IMR-90 (cell line): ENCODE measurements at regions not wholly inside any gene's neighbourhood (a gene's known extent, or its start where the extent isn't known, plus 50 kb on each side); places are given as distances from the start of the nearest gene placed in this dataset.

Experiments used
- ATAC-seq: fragments of 200-7000 bp; cut with Tn5 transposase; 2 replicates; pipeline ENCODE4 v1.9.1; 2020; ENCODE audit warnings: low read depth, mild to moderate bottlenecking, moderate library complexity
- BruUV-seq: library from RNA; stranded (reverse); fragments of 400-500 nt; replicated peaks from 2 replicates; lab custom pipeline; 2021; lab: Mats Ljungman, UMichigan
- CTCF ChIA-PET: fragments of 300-600 bp; formaldehyde crosslinking; extraction: SDS; loops from one replicate; lab custom pipeline; 2021; ENCODE audit warnings: antibody characterized with exemption; lab: Yijun Ruan, JAX
- POLR2A ChIA-PET: fragments of 300-600 bp; sonication (Branson Sonifier 250); formaldehyde crosslinking; loops from one replicate; lab custom pipeline; 2022; ENCODE audit warnings: antibody characterized with exemption; ENCODE audit not compliant: unreplicated experiment; lab: Charles Lee
- DNase-seq: peaks from one replicate; pipeline ENCODE4 v3.0.0; 2013
- H2AFZ ChIP-seq: replicated peaks from 2 replicates; pipeline ENCODE3; 2013; ENCODE audit warnings: low read length, mild to moderate bottlenecking; ENCODE audit not compliant: poor library complexity
- H2AK5ac ChIP-seq: 2 replicates; pipeline ENCODE4 v1.6.1; 2013; ENCODE audit warnings: low read depth, low read length, inconsistent platforms
- H2AK9ac ChIP-seq: replicated peaks from 2 replicates; pipeline ENCODE3; 2013; ENCODE audit warnings: mild to moderate bottlenecking, low read depth, low read length, moderate library complexity; ENCODE audit not compliant: poor library complexity
- H2BK120ac ChIP-seq: 2 replicates; pipeline ENCODE4 v1.6.1; 2013; ENCODE audit warnings: low read depth, low read length, inconsistent platforms
- H2BK15ac ChIP-seq: 3 replicates; pipeline ENCODE4 v1.6.1; 2013; ENCODE audit warnings: low read depth, low read length, inconsistent platforms
- H2BK20ac ChIP-seq: 2 replicates; pipeline ENCODE4 v1.6.1; 2013; ENCODE audit warnings: low read depth, mild to moderate bottlenecking, inconsistent platforms, low read length, moderate library complexity
- H2BK5ac ChIP-seq: 2 replicates; pipeline ENCODE4 v1.6.1; 2013; ENCODE audit warnings: mild to moderate bottlenecking, low read depth, low read length, inconsistent platforms; ENCODE audit not compliant: poor library complexity, severe bottlenecking
- H3K14ac ChIP-seq: replicated peaks from 2 replicates; pipeline ENCODE4 v1.6.1; 2013; ENCODE audit warnings: low read depth, low read length, inconsistent platforms
- H3K18ac ChIP-seq: 2 replicates; pipeline ENCODE4 v1.6.1; 2013; ENCODE audit warnings: low read depth, low read length, control low read depth
- H3K23ac ChIP-seq: 2 replicates; pipeline ENCODE4 v1.6.1; 2013; ENCODE audit warnings: low read depth, low read length, inconsistent platforms
- H3K27ac ChIP-seq: 2 replicates; pipeline ENCODE4 v1.5.1; 2013; ENCODE audit warnings: mild to moderate bottlenecking, control low read depth, low read length; ENCODE audit not compliant: insufficient read depth
- H3K27me3 ChIP-seq: 2 replicates; pipeline ENCODE4 v1.6.1; 2013; ENCODE audit warnings: low read length; ENCODE audit not compliant: control insufficient read depth, insufficient read depth
- H3K36me3 ChIP-seq: 2 replicates; pipeline ENCODE4 v1.6.1; 2013; ENCODE audit warnings: low read length, mixed read lengths; ENCODE audit not compliant: control insufficient read depth, insufficient read depth
- H3K4ac ChIP-seq: 2 replicates; pipeline ENCODE4 v1.6.1; 2013; ENCODE audit warnings: low read depth, low read length, inconsistent platforms
- H3K4me1 ChIP-seq: 2 replicates; pipeline ENCODE4 v1.6.1; 2013; ENCODE audit warnings: low read length, mixed read lengths; ENCODE audit not compliant: control insufficient read depth, insufficient read depth
- H3K4me2 ChIP-seq: 2 replicates; pipeline ENCODE4 v1.6.1; 2013; ENCODE audit warnings: low read depth, mild to moderate bottlenecking, control low read depth, low read length, moderate library complexity
- H3K4me3 ChIP-seq: 2 replicates; pipeline ENCODE4 v1.5.1; 2013; ENCODE audit warnings: low read depth, mild to moderate bottlenecking, control low read depth, low read length, moderate library complexity; ENCODE audit not compliant: insufficient read depth
- H3K56ac ChIP-seq: 2 replicates; pipeline ENCODE4 v1.6.1; 2013; ENCODE audit warnings: low read length, inconsistent platforms; ENCODE audit not compliant: insufficient read depth; ENCODE audit errors: extremely low read depth
- H3K79me1 ChIP-seq, 2 experiments: 2 replicates each; pipeline ENCODE4 v1.6.1; 2013; ENCODE audit warnings: low read length in 2 of 2, inconsistent platforms in 1 of 2, low read depth in 1 of 2
- H3K9ac ChIP-seq: 2 replicates; pipeline ENCODE4 v1.6.1; 2013; ENCODE audit warnings: low read depth, low read length, control low read depth
- H3K9me1 ChIP-seq: 2 replicates; pipeline ENCODE4 v1.6.1; 2013; ENCODE audit warnings: low read length, inconsistent platforms; ENCODE audit not compliant: insufficient read depth
- H3K9me3 ChIP-seq: 2 replicates; pipeline ENCODE4 v1.6.1; 2013; ENCODE audit warnings: low read length; ENCODE audit not compliant: control insufficient read depth, insufficient read depth
- H4K20me1 ChIP-seq: 2 replicates; pipeline ENCODE4 v1.6.1; 2013; ENCODE audit warnings: low read length, inconsistent platforms; ENCODE audit not compliant: insufficient read depth
- H4K5ac ChIP-seq: 2 replicates; pipeline ENCODE4 v1.6.1; 2013; ENCODE audit warnings: mild to moderate bottlenecking, low read depth, low read length, control low read depth
- H4K8ac ChIP-seq, 2 experiments: 2 replicates each; pipeline ENCODE4 v1.6.1; 2013; ENCODE audit warnings: low read depth in 2 of 2, low read length in 2 of 2, control low read depth in 1 of 2, inconsistent platforms in 1 of 2
- H4K91ac ChIP-seq: 2 replicates; pipeline ENCODE4 v1.6.1; 2013; ENCODE audit warnings: low read depth, low read length, inconsistent platforms; ENCODE audit not compliant: insufficient read depth
- BHLHE40 ChIP-seq: fragments of 150-350 bp; IDR thresholded peaks from 2 replicates; pipeline ENCODE4 v1.6.1; 2016; ENCODE audit warnings: mild to moderate bottlenecking, low read depth, low read length
- CEBPB ChIP-seq: IDR thresholded peaks from 2 replicates; pipeline ENCODE4 v1.6.1; 2012; ENCODE audit warnings: low read depth, low read length, improper control_type of control experiment
- CHD1 ChIP-seq: IDR thresholded peaks from 2 replicates; pipeline ENCODE4 v1.6.1; 2012; ENCODE audit warnings: low read depth, low read length, improper control_type of control experiment
- FOS ChIP-seq: fragments of 150-350 bp; IDR thresholded peaks from 2 replicates; pipeline ENCODE4 v1.6.1; 2016; ENCODE audit warnings: low read depth, low read length
- MAFK ChIP-seq: IDR thresholded peaks from 2 replicates; pipeline ENCODE4 v1.6.1; 2012; ENCODE audit warnings: low read depth, low read length, improper control_type of control experiment
- MAZ ChIP-seq: IDR thresholded peaks from 2 replicates; pipeline ENCODE4 v1.6.1; 2012; ENCODE audit warnings: low read depth, mild to moderate bottlenecking, low read length, improper control_type of control experiment, moderate library complexity, borderline replicate concordance
- MXI1 ChIP-seq: IDR thresholded peaks from 2 replicates; pipeline ENCODE4 v1.6.1; 2012; ENCODE audit warnings: low read depth, mild to moderate bottlenecking, low read length, moderate library complexity, borderline replicate concordance
- NFE2L2 ChIP-seq: fragments of 150-350 bp; IDR thresholded peaks from 2 replicates; pipeline ENCODE4 v1.6.1; 2016; ENCODE audit warnings: low read depth, mild to moderate bottlenecking, low read length
- POLR2A ChIP-seq: IDR thresholded peaks from 2 replicates; pipeline ENCODE4 v1.6.1; 2012; ENCODE audit warnings: mild to moderate bottlenecking, low read depth, low read length
- RAD21 ChIP-seq: IDR thresholded peaks from 2 replicates; pipeline ENCODE4 v1.6.1; 2012; ENCODE audit warnings: low read length, improper control_type of control experiment
- RCOR1 ChIP-seq: IDR thresholded peaks from 2 replicates; pipeline ENCODE4 v1.6.1; 2012; ENCODE audit warnings: mild to moderate bottlenecking, low read length, improper control_type of control experiment; ENCODE audit not compliant: insufficient replicate concordance
- RFX5 ChIP-seq: IDR thresholded peaks from 2 replicates; pipeline ENCODE4 v1.8.0; 2012; ENCODE audit warnings: low read depth, mild to moderate bottlenecking, low read length, moderate library complexity
- SMC3 ChIP-seq: fragments of 150-350 bp; IDR thresholded peaks from 2 replicates; pipeline ENCODE4 v1.6.1; 2016; ENCODE audit warnings: low read depth, mild to moderate bottlenecking, antibody characterized with exemption, low read length, moderate library complexity
- WGBS, 2 experiments: methylation state at CpG; one replicate each; pipeline versions ENCODE4 v1.1.5 to v1.1.7; 2013; ENCODE audit warnings: missing lambda C conversion rate in 2 of 2; ENCODE audit not compliant: insufficient read length in 1 of 2; ENCODE audit errors: extremely low coverage in 2 of 2; 5-methylcytosine and 5-hydroxymethylcytosine counted together
- dilution Hi-C: fragments of 300-500 bp; cut with HindIII; formaldehyde crosslinking; loops from one replicate; pipeline ENCODE4 v1.14.3; 2018; ENCODE audit warnings: low sequenced_read_pairs; ENCODE audit not compliant: unreplicated experiment
- in situ Hi-C: fragments of 300-500 bp; cut with MboI; formaldehyde crosslinking; loops from 3 replicates; pipeline ENCODE4 v1.14.3; 2019; ENCODE audit warnings: low sequenced_read_pairs, inconsistent platforms, mixed read lengths
- intact Hi-C: fragments of 100-400 bp; cut with micrococcal nuclease; formaldehyde crosslinking; loops from 2 replicates; pipeline ENCODE4 v1.10.0; 2022
- TF ChIP-seq, protein P1 (sequence below): fragments of 150-350 bp; IDR thresholded peaks from 2 replicates; pipeline ENCODE4 v1.6.1; 2017; ENCODE audit warnings: mild to moderate bottlenecking, antibody characterized with exemption, low read length, low read depth
- TF ChIP-seq, protein P2 (sequence below): conservative IDR thresholded peaks from 2 replicates; pipeline ENCODE4 v1.5.1; 2012; ENCODE audit warnings: mild to moderate bottlenecking, low read depth, low read length, improper control_type of control experiment
- TF ChIP-seq, protein P3 (sequence below): fragments of 150-350 bp; IDR thresholded peaks from 2 replicates; pipeline ENCODE4 v1.6.1; 2016; ENCODE audit warnings: low read depth, mild to moderate bottlenecking, low read length, moderate library complexity, borderline replicate concordance

DNA sequence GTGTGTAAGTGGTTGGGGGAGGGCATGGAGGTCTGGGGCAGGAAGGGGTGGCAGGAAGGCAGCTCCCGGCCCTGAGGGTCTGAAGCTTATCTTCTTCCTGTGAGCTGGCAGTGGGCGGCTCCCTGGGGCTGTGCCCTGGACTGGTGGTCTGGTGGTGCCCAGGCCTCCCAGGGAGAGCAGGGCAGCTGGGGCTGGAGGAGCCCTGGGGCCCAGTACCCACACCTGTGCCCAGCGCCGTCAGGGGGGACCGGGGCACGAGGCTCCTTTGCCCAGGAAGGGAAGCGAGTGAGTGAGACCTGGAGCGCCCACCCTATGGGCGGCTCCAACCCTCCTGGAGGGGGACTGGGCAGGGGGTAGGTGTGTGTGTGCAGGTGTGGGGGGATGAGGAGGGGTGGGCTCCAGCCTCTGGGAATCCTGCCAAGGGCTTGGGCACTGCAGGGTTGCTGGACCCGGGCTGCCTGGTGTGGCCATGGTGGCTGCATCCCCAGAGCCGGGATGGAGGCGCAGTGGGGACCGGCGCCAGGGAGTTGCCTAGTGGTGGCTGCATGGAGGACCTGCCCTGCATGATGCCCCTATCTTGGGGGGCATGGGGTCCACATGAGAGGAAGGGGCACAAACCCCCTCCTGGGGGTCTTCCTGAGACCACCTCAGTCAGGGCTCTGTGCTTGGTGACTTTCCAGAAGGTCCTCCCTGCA lies 353.6 kb downstream of the TMEM121 start:
- no peaks in the 10 kb centered on the region for H3K79me1 ChIP-seq
- dilution Hi-C loops, result no loop called here
- no peak overlapping the region for H3K9ac ChIP-seq
- no peak overlapping the region for H3K18ac ChIP-seq
- DNase-seq (no peak), ATAC-seq (no peak)
- peaks cover 42% of the 10 kb centered on the region for H3K9me3 ChIP-seq
- H3K4me3 ChIP-seq, result no peak overlapping the region
- no peaks in the 10 kb centered on the region for H4K20me1 ChIP-seq
- no peak overlapping the region for H2AK9ac ChIP-seq
- no peak overlapping the region for H4K8ac ChIP-seq
- WGBS, 2 experiments, result 97% methylated on average over 5 of the region's 14 CpGs; no CpG with 5 or more reads in 1 of the 2 experiments
- H2AK5ac ChIP-seq, result no peak overlapping the region
- H3K27ac ChIP-seq, result no peak overlapping the region
- no peak overlapping the region for H3K4ac ChIP-seq
- H3K27me3 ChIP-seq, result no peaks in the 10 kb centered on the region
- no peak overlapping the region for H2BK20ac ChIP-seq
- TF ChIP-seq, protein P1, sequence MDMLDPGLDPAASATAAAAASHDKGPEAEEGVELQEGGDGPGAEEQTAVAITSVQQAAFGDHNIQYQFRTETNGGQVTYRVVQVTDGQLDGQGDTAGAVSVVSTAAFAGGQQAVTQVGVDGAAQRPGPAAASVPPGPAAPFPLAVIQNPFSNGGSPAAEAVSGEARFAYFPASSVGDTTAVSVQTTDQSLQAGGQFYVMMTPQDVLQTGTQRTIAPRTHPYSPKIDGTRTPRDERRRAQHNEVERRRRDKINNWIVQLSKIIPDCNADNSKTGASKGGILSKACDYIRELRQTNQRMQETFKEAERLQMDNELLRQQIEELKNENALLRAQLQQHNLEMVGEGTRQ, result no peak
- TF ChIP-seq MXI1 (no peak), RAD21 (no peak), RCOR1 (no peak), CHD1 (no peak), BHLHE40 (no peak), CEBPB (no peak), NFE2L2 (no peak), MAZ (no peak), FOS (no peak), MAFK (no peak), RFX5 (no peak), POLR2A (no peak), SMC3 (no peak)
- TF ChIP-seq, protein P2, sequence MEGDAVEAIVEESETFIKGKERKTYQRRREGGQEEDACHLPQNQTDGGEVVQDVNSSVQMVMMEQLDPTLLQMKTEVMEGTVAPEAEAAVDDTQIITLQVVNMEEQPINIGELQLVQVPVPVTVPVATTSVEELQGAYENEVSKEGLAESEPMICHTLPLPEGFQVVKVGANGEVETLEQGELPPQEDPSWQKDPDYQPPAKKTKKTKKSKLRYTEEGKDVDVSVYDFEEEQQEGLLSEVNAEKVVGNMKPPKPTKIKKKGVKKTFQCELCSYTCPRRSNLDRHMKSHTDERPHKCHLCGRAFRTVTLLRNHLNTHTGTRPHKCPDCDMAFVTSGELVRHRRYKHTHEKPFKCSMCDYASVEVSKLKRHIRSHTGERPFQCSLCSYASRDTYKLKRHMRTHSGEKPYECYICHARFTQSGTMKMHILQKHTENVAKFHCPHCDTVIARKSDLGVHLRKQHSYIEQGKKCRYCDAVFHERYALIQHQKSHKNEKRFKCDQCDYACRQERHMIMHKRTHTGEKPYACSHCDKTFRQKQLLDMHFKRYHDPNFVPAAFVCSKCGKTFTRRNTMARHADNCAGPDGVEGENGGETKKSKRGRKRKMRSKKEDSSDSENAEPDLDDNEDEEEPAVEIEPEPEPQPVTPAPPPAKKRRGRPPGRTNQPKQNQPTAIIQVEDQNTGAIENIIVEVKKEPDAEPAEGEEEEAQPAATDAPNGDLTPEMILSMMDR, result no peak
- TF ChIP-seq, protein P3, sequence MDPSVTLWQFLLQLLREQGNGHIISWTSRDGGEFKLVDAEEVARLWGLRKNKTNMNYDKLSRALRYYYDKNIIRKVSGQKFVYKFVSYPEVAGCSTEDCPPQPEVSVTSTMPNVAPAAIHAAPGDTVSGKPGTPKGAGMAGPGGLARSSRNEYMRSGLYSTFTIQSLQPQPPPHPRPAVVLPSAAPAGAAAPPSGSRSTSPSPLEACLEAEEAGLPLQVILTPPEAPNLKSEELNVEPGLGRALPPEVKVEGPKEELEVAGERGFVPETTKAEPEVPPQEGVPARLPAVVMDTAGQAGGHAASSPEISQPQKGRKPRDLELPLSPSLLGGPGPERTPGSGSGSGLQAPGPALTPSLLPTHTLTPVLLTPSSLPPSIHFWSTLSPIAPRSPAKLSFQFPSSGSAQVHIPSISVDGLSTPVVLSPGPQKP, result no peak
- no peak overlapping the region for H2BK15ac ChIP-seq
- POLR2A ChIA-PET, result no interaction called here
- CTCF ChIA-PET, result no interaction called here
- no peaks in the 10 kb centered on the region for H3K9me1 ChIP-seq
- H3K4me2 ChIP-seq, result no peak overlapping the region
- no peak overlapping the region for H2BK5ac ChIP-seq
- H3K23ac ChIP-seq, result no peak overlapping the region
- in situ Hi-C loops, result no loop called here
- H3K14ac ChIP-seq, result no peak overlapping the region
- no peak overlapping the region for H2AFZ ChIP-seq
- H3K56ac ChIP-seq, result no peak overlapping the region
- no peak overlapping the region for H4K91ac ChIP-seq
- no peak overlapping the region for H2BK120ac ChIP-seq
- H4K5ac ChIP-seq, result no peak overlapping the region
- no TSS peak for BruUV-seq
- H3K4me1 ChIP-seq, result no peaks in the 10 kb centered on the region
- no peaks in the 10 kb centered on the region for H3K36me3 ChIP-seq
- intact Hi-C loops, result no loop called here
